Suprapubic skin (tissue), 4 donors: ENCODE measurements at regions not wholly inside any gene's neighbourhood (a gene's known extent, or its start where the extent isn't known, plus 50 kb on each side); places are given as distances from the start of the nearest gene placed in this dataset.

Source experiments
- DNase-seq, 2 donors: peaks; one replicate each; pipeline ENCODE4 v3.0.0-alpha.2; 2019; ENCODE audit warnings: low spot score in 2 of 2
- H3K27ac ChIP-seq: fragments of 200-600 bp; sonication (generic); one replicate; pipeline ENCODE4 v1.5.1; 2019
- H3K27me3 ChIP-seq: fragments of 200-600 bp; sonication (generic); one replicate; pipeline ENCODE4 v1.5.1; 2019
- H3K36me3 ChIP-seq: fragments of 200-600 bp; sonication (generic); one replicate; pipeline ENCODE4 v1.5.1; 2019
- H3K4me1 ChIP-seq: fragments of 200-600 bp; sonication (generic); one replicate; pipeline ENCODE4 v1.5.1; 2019
- H3K4me3 ChIP-seq: fragments of 200-600 bp; sonication (generic); one replicate; pipeline ENCODE4 v1.5.1; 2019; ENCODE audit warnings: mild to moderate bottlenecking
- H3K9me3 ChIP-seq: fragments of 200-600 bp; sonication (generic); one replicate; pipeline ENCODE4 v1.5.1; 2019
- CTCF ChIP-seq, 2 donors: fragments of 200-600 bp in 1 of 2; fragments of 450-650 bp in 1 of 2; sonication (generic) in 1 of 2; IDR thresholded peaks; one replicate each; pipeline ENCODE4 v1.5.1; 2016 to 2019; ENCODE audit warnings: antibody characterized with exemption in 2 of 2, mild to moderate bottlenecking in 1 of 2, moderate library complexity in 1 of 2
- EP300 ChIP-seq: sonication (generic); formaldehyde crosslinking; IDR thresholded peaks from one replicate; pipeline ENCODE4 v1.6.1; 2017; ENCODE audit warnings: antibody characterized with exemption
- POLR2A ChIP-seq, 2 donors: fragments of 450-650 bp; IDR thresholded peaks; one replicate each; pipeline ENCODE4 v1.6.1; 2017; ENCODE audit warnings: antibody characterized with exemption in 2 of 2, mild to moderate bottlenecking in 2 of 2, moderate library complexity in 2 of 2
- POLR2AphosphoS5 ChIP-seq, 3 donors: sonication (generic); formaldehyde crosslinking; IDR thresholded peaks; one replicate each; pipeline ENCODE4 v1.6.1; 2017; ENCODE audit warnings: antibody characterized with exemption in 3 of 3
- WGBS: methylation state at CpG from one replicate; pipeline ENCODE4 v1.1.5; 2018; 5-methylcytosine and 5-hydroxymethylcytosine counted together

DNA sequence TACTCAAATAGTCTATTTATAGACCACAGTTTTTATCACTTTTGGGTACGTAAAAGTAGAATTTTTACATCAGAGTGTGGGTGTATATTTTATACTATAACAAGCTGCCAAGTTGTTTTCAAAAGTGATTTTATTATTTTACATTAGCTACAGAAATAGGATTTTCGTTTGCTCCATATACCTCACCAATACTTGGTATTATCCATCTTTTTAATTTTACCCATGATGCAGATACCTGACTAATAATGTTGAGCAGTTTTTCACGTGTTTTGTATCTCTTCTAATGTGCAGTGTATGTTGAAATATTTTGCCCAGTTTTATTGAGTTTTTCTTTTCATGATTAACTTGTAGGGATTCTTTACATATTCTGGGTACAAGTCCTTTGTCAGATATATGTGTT is 379.8 kb downstream of the MATN1 start:
- H3K9me3 ChIP-seq = no peaks in the 10 kb centered on the region
- no peak for TF ChIP-seq POLR2A (IDR thresholded peaks at IDR 0.05)
- TF ChIP-seq POLR2AphosphoS5 (IDR thresholded peaks at IDR 0.05) = no peak
- TF ChIP-seq CTCF (IDR thresholded peaks at IDR 0.05) = no peak
- TF ChIP-seq EP300 = no peak
- no peak for DNase-seq
- no peaks in the 10 kb centered on the region for H3K36me3 ChIP-seq
- peaks cover 61% of the 10 kb centered on the region for H3K27me3 ChIP-seq
- no peak overlapping the region for H3K27ac ChIP-seq
- no peaks in the 10 kb centered on the region for H3K4me1 ChIP-seq
- WGBS = 59% methylated on average over 3 of the region's 3 CpGs
- no peak overlapping the region for H3K4me3 ChIP-seq

- no peak for DNase-seq
- TF ChIP-seq POLR2AphosphoS5 (IDR thresholded peaks at IDR 0.05) (no peak), EP300 (no peak), POLR2A (IDR thresholded peaks at IDR 0.05) (no peak), CTCF (IDR thresholded peaks at IDR 0.05) (no peak)
- Histone ChIP-seq H3K27ac (no peak overlapping the region), H3K4me1 (no peaks in the 10 kb centered on the region), H3K36me3 (no peaks in the 10 kb centered on the region), H3K9me3 (no peaks in the 10 kb centered on the region), H3K27me3 (peaks cover 56% of the 10 kb centered on the region), H3K4me3 (no peak overlapping the region)
- WGBS = 11% methylated on average over 22 of the region's 33 CpGs
Measured at GRCh38 chr1:30342535-30343141, 380.7 kb downstream of the MATN1 start.

DNA sequence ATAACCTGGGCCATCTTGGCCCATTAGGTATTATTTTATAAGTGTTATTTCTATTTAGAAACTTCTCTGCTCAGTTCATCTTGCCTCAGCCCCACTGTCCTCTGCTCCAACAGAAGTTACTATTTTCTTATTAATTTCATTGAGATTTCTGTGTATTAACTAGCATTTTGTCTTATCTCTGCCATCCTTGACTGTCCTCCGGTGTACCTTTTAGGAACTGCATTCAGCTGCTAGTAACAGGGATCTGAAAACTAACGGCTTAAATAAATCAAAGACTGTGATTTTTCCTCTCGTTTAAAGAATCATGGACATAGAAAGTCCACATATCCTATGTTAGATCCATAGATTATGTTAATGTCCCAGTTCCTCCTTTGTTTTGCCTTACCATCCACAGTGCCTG is 382.5 kb downstream of the MATN1 start:
- H3K4me1 ChIP-seq = no peaks in the 10 kb centered on the region
- WGBS = 85% methylated on average over 3 of the region's 3 CpGs
- no peaks in the 10 kb centered on the region for H3K9me3 ChIP-seq
- no peak for DNase-seq
- H3K36me3 ChIP-seq = no peaks in the 10 kb centered on the region
- TF ChIP-seq POLR2A (IDR thresholded peaks at IDR 0.05) (no peak), CTCF (IDR thresholded peaks at IDR 0.05) (no peak), EP300 (no peak), POLR2AphosphoS5 (IDR thresholded peaks at IDR 0.05) (no peak)
- no peak overlapping the region for H3K27ac ChIP-seq
- H3K27me3 ChIP-seq = peaks cover 53% of the 10 kb centered on the region
- H3K4me3 ChIP-seq = no peak overlapping the region

GRCh38 chr1:30339866-30340265 is 383.5 kb downstream of the MATN1 start:
- no peak for DNase-seq
- Histone ChIP-seq H3K27ac (no peak overlapping the region), H3K27me3 (peaks cover 44% of the 10 kb centered on the region), H3K4me3 (no peak overlapping the region), H3K9me3 (no peaks in the 10 kb centered on the region), H3K36me3 (no peaks in the 10 kb centered on the region), H3K4me1 (no peaks in the 10 kb centered on the region)
- WGBS = 83% methylated on average over 2 of the region's 2 CpGs
- TF ChIP-seq CTCF (IDR thresholded peaks at IDR 0.05) (no peak), EP300 (no peak), POLR2AphosphoS5 (IDR thresholded peaks at IDR 0.05) (no peak), POLR2A (IDR thresholded peaks at IDR 0.05) (no peak)

DNA sequence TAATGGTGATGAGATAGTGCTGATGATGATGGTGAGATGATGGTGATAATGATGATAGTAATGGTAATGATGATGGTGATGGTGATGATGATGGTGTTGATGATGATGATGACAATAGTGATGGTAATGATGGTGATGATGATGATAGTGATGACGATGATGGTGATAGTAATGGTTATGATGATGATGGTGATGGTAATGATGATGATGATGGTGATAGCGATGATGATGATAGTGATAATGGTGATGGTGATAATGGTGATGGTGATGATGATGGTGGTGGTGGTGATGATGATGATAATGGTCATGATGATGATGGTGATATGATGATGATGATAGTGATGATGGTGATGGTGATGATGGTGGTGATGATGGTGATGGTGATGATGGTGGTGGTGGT is 384.6 kb downstream of the MATN1 start:
- no peak for DNase-seq
- H3K4me3 ChIP-seq = no peak overlapping the region
- peaks cover 35% of the 10 kb centered on the region for H3K27me3 ChIP-seq
- H3K9me3 ChIP-seq = no peaks in the 10 kb centered on the region
- 87% methylated on average over 2 of the region's 2 CpGs for WGBS
- H3K27ac ChIP-seq = no peak overlapping the region
- no peaks in the 10 kb centered on the region for H3K36me3 ChIP-seq
- TF ChIP-seq POLR2A (IDR thresholded peaks at IDR 0.05) = no peak
- TF ChIP-seq EP300 = no peak
- no peak for TF ChIP-seq POLR2AphosphoS5 (IDR thresholded peaks at IDR 0.05)
- TF ChIP-seq CTCF (IDR thresholded peaks at IDR 0.05) = no peak
- H3K4me1 ChIP-seq = no peaks in the 10 kb centered on the region
